ENCODE measurements at regions not wholly inside any gene's neighbourhood (a gene's known extent, or its start where the extent isn't known, plus 50 kb on each side); places are given as distances from the start of the nearest gene placed in this dataset.

GRCh38 chr2:14451312-14451711 lies 181.2 kb upstream of the LRATD1 start:
- intact Hi-C loops (cut with micrococcal nuclease; ENCODE audit: unreplicated experiment): no loop called here
- ChIA-PET RAD21 (ENCODE audit: unreplicated experiment) (interaction anchor here (0.6 to 1.4 kb wide), 4 partner anchors 94 to 1258 kb away, joined by 3 to 4 read pairs (median 4); no protein-coding TSS in a partner anchor), SMC1A (ENCODE audit: uncharacterized antibody, unreplicated experiment) (interaction anchor here (0.7 to 2.1 kb wide), 6 partner anchors 11 to 1006 kb away, joined by 3 to 7 read pairs (median 3); no protein-coding TSS in a partner anchor), POLR2A (no interaction called here), CTCF (interaction anchor here (0.7 to 2.7 kb wide), 3 partner anchors 66 to 1258 kb away, joined by 3 to 12 read pairs (median 4); no protein-coding TSS in a partner anchor)
- Histone ChIP-seq H2AFZ (ENCODE audit: control insufficient read depth, low read depth, low read length) (no peak overlapping the region), H3K9ac (ENCODE audit: control insufficient read depth, insufficient read depth, low read length) (no peak overlapping the region), H3K27me3 (replicated peaks in 1 of 2; ENCODE audit: control insufficient read depth in 2 of 2, insufficient read depth in 2 of 2, low read length in 1 of 2) (no peaks in the 10 kb centered on the region), H3K4me1 (ENCODE audit: control insufficient read depth, insufficient read depth, low read length) (no peaks in the 10 kb centered on the region), H4K20me1 (ENCODE audit: control insufficient read depth, insufficient read depth) (no peaks in the 10 kb centered on the region), H3K4me2 (ENCODE audit: control insufficient read depth, insufficient read depth) (no peak overlapping the region), H3K79me2 (ENCODE audit: control insufficient read depth, insufficient read depth, low read length) (no peaks in the 10 kb centered on the region), H3K27ac (ENCODE audit: control insufficient read depth, insufficient read depth) (no peak overlapping the region), H3K9me3 (replicated peaks; ENCODE audit: control insufficient read depth, insufficient read depth, low read length) (no peaks in the 10 kb centered on the region; the same call in 2 of the 3 replicates), H3K36me3 (ENCODE audit: control insufficient read depth in 2 of 2, insufficient read depth in 2 of 2, low read length in 1 of 2) (no peaks in the 10 kb centered on the region), H3K4me3 (no peak overlapping the region)
- 6% methylated on average over 2 of the region's 2 CpGs for whole genome bisulfite sequencing (ENCODE audit: insufficient coverage, insufficient replicate concordance, low lambda C conversion rate, missing lambda C conversion rate)
- DNase-seq (ENCODE audit: low read depth, low spot score) (no peak), ATAC-seq (no peak), FAIRE-seq (no peak)
- in situ Hi-C loops (cut with MboI): no loop called here
- TF ChIP-seq, protein P1, sequence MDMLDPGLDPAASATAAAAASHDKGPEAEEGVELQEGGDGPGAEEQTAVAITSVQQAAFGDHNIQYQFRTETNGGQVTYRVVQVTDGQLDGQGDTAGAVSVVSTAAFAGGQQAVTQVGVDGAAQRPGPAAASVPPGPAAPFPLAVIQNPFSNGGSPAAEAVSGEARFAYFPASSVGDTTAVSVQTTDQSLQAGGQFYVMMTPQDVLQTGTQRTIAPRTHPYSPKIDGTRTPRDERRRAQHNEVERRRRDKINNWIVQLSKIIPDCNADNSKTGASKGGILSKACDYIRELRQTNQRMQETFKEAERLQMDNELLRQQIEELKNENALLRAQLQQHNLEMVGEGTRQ (IDR thresholded peaks at IDR 0.05; ENCODE audit: borderline replicate concordance, low read depth, low read length): no peak
- TF ChIP-seq, protein P2, sequence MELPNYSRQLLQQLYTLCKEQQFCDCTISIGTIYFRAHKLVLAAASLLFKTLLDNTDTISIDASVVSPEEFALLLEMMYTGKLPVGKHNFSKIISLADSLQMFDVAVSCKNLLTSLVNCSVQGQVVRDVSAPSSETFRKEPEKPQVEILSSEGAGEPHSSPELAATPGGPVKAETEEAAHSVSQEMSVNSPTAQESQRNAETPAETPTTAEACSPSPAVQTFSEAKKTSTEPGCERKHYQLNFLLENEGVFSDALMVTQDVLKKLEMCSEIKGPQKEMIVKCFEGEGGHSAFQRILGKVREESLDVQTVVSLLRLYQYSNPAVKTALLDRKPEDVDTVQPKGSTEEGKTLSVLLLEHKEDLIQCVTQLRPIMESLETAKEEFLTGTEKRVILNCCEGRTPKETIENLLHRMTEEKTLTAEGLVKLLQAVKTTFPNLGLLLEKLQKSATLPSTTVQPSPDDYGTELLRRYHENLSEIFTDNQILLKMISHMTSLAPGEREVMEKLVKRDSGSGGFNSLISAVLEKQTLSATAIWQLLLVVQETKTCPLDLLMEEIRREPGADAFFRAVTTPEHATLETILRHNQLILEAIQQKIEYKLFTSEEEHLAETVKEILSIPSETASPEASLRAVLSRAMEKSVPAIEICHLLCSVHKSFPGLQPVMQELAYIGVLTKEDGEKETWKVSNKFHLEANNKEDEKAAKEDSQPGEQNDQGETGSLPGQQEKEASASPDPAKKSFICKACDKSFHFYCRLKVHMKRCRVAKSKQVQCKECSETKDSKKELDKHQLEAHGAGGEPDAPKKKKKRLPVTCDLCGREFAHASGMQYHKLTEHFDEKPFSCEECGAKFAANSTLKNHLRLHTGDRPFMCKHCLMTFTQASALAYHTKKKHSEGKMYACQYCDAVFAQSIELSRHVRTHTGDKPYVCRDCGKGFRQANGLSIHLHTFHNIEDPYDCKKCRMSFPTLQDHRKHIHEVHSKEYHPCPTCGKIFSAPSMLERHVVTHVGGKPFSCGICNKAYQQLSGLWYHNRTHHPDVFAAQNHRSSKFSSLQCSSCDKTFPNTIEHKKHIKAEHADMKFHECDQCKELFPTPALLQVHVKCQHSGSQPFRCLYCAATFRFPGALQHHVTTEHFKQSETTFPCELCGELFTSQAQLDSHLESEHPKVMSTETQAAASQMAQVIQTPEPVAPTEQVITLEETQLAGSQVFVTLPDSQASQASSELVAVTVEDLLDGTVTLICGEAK (IDR thresholded peaks at IDR 0.05; ENCODE audit: borderline replicate concordance): no peak
- TF ChIP-seq STAT3 (IDR thresholded peaks at IDR 0.05; ENCODE audit: low read depth, low read length) (no peak), CTCF (IDR thresholded peaks at IDR 0.05 in 2 of 3, conservative IDR thresholded peaks at IDR 0.05 in 1 of 3; ENCODE audit: control insufficient read depth in 2 of 3, extremely low read depth in 1 of 3, insufficient read depth in 1 of 3, low read depth in 3 of 3, low read length in 3 of 3) (peak in 1 of 3 experiments; percentile 24; a peak in 2 of 6 replicates), SMARCA5 (IDR thresholded peaks at IDR 0.05) (no peak), NR2C1 (IDR thresholded peaks at IDR 0.05) (no peak), EED (IDR thresholded peaks at IDR 0.05; ENCODE audit: low read depth) (no peak), RAD21 (IDR thresholded peaks at IDR 0.05; ENCODE audit: insufficient read depth, low read depth, low read length) (peak; percentile 43), TBL1XR1 (IDR thresholded peaks at IDR 0.05; ENCODE audit: low read depth, low read length) (no peak), SMC3 (IDR thresholded peaks at IDR 0.05; ENCODE audit: borderline replicate concordance, low read length) (peak; percentile 26; the same call in 1 of the 2 replicates), NRF1 (conservative IDR thresholded peaks at IDR 0.05; ENCODE audit: low read depth, low read length) (no peak), ZBED1 (IDR thresholded peaks at IDR 0.05; ENCODE audit: borderline replicate concordance) (no peak)
- BruUV-seq (replicated peaks): no TSS peak
